ENCODE measurements at regions not wholly inside any gene's neighbourhood (a gene's known extent, or its start where the extent isn't known, plus 50 kb on each side); places are given as distances from the start of the nearest gene placed in this dataset.
A peak's percentile ranks its signal among the peaks of the same experiment; 100 is the strongest.

DNA sequence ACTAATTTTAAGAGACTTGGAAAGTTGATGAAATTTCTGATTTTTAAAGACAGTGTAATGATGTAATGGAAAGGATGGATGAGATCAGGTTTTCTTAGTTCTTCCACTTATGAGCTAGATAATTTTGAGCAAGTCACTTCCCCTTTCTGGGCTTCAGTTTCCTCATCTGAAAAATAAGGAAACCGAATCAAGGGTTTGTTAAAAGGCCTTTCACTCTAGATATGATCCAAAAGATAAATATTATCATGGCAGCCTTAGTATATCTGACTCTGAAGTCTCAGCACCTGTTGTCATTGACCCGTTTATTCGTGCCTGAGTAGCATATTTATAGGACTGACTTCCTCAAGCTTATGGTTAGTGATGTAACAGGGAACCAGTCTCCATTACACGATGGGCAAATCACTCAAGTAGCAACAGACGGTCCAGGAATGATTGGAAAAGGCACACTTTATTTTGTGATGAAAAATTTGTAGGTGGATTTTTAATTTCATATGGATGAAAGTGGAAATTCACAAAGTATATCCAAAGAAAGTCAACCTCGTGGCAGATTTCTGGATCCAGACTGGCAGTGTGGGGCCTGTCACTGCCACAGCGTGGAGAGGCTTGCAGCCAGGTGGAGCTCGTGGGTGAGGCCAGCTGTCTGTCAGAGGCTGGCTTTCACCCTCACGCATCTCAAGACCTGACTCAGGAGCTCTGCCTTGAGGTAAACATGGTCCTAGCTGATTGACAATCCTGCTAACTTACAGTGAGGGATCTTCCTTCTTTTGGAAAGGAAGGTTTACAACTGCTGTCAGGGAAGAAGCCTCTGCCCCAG, 137.9 kb upstream of the CXCR4 start:
- no peak overlapping the region for H3K9ac ChIP-seq (ENCODE audit: control insufficient read depth, insufficient read depth, low read length)
- no peaks in the 10 kb centered on the region; a peak in 1 of 4 replicates for H3K27me3 ChIP-seq (replicated peaks in 1 of 2; ENCODE audit: control insufficient read depth in 2 of 2, insufficient read depth in 2 of 2, low read length in 1 of 2)
- H3K79me2 ChIP-seq (ENCODE audit: control insufficient read depth, insufficient read depth, low read length) = no peaks in the 10 kb centered on the region
- SMC1A ChIA-PET (ENCODE audit: uncharacterized antibody, unreplicated experiment) = interaction anchor here (0.6 to 8.0 kb wide), 36 partner anchors 10 to 342 kb away, joined by 3 to 166 read pairs (median 12); no protein-coding TSS in a partner anchor
- RAD21 ChIA-PET (ENCODE audit: unreplicated experiment) = interaction anchor here (0.6 to 6.1 kb wide), 46 partner anchors 10 to 342 kb away, joined by 3 to 69 read pairs (median 6); partner anchors contain the start of gene DARS1
- H3K4me1 ChIP-seq (ENCODE audit: control insufficient read depth, insufficient read depth, low read length) = peaks cover 12% of the 10 kb centered on the region
- H3K4me2 ChIP-seq (ENCODE audit: control insufficient read depth, insufficient read depth) = no peak overlapping the region
- POLR2A ChIA-PET = interaction anchor here (0.7 to 7.3 kb wide), 20 partner anchors 10 to 277 kb away, joined by 3 to 47 read pairs (median 4); partner anchors contain the start of gene DARS1
- CTCF ChIA-PET = interaction anchor here (0.6 to 5.6 kb wide), 28 partner anchors 10 to 342 kb away, joined by 3 to 42 read pairs (median 8); no protein-coding TSS in a partner anchor
- in situ Hi-C loops (cut with MboI) (no loop called here), intact Hi-C loops (cut with micrococcal nuclease; ENCODE audit: unreplicated experiment) (loop anchor here (1.0 to 10.0 kb wide), 6 partner anchors 49 to 201 kb away; no protein-coding TSS in a partner anchor)
- H3K4me3 ChIP-seq = no peak overlapping the region
- H3K27ac ChIP-seq (ENCODE audit: control insufficient read depth, insufficient read depth) = no peak overlapping the region
- no peak for FAIRE-seq
- ATAC-seq = peak; percentile 78
- H3K36me3 ChIP-seq (ENCODE audit: control insufficient read depth in 2 of 2, insufficient read depth in 2 of 2, low read length in 1 of 2) = no peaks in the 10 kb centered on the region
- no peaks in the 10 kb centered on the region for H4K20me1 ChIP-seq (ENCODE audit: control insufficient read depth, insufficient read depth)
- no peak overlapping the region for H2AFZ ChIP-seq (ENCODE audit: control insufficient read depth, low read depth, low read length)
- no peaks in the 10 kb centered on the region for H3K9me3 ChIP-seq (replicated peaks; ENCODE audit: control insufficient read depth, insufficient read depth, low read length)
- 34% methylated on average over 9 of the region's 9 CpGs for WGBS (ENCODE audit: insufficient coverage, insufficient replicate concordance, low lambda C conversion rate, missing lambda C conversion rate)
- no peak for DNase-seq (ENCODE audit: low read depth, low spot score)
- BruUV-seq (replicated peaks) = TSS peak; percentile 91
- TF ChIP-seq RELA (IDR thresholded peaks at IDR 0.05; ENCODE audit: borderline replicate concordance, partially characterized antibody) (no peak), BACH1 (IDR thresholded peaks at IDR 0.05; ENCODE audit: borderline replicate concordance) (no peak), EP300 (IDR thresholded peaks at IDR 0.05; ENCODE audit: borderline replicate concordance in 1 of 2, control insufficient read depth in 1 of 2, low read depth in 2 of 2, low read length in 2 of 2) (peak in 1 of 2 experiments; percentile 63; a peak in 1 of 4 replicates), NFIC (IDR thresholded peaks at IDR 0.05; ENCODE audit: low read depth, low read length) (peak; percentile 98), CREB1 (IDR thresholded peaks at IDR 0.05; ENCODE audit: low read depth) (peak; percentile 92), CBFB (IDR thresholded peaks at IDR 0.05; ENCODE audit: low read depth) (0 out of 2 replicates have a peak, but pooled peaks have one; percentile 32), SMC3 (IDR thresholded peaks at IDR 0.05; ENCODE audit: borderline replicate concordance, low read length) (peak; percentile 19; the same call in 1 of the 2 replicates), EED (IDR thresholded peaks at IDR 0.05; ENCODE audit: low read depth) (peak; percentile 86), TCF12 (IDR thresholded peaks at IDR 0.05; ENCODE audit: low read depth, low read length) (peak; percentile 50; the same call in 1 of the 2 replicates), GABPA (IDR thresholded peaks at IDR 0.05; ENCODE audit: low read depth) (peak; percentile 61; the same call in 1 of the 2 replicates), ZNF217 (IDR thresholded peaks at IDR 0.05) (0 out of 2 replicates have a peak, but pooled peaks have one; percentile 53), ETV6 (conservative IDR thresholded peaks at IDR 0.05 in 1 of 2, IDR thresholded peaks at IDR 0.05 in 1 of 2; ENCODE audit: borderline replicate concordance in 1 of 2, low read depth in 1 of 2) (peak in 1 of 2 experiments; percentile 95; a peak in 2 of 4 replicates), KAT2A (conservative IDR thresholded peaks at IDR 0.05; ENCODE audit: control insufficient read depth, low read depth, low read length) (no peak), SREBF2 (IDR thresholded peaks at IDR 0.05; ENCODE audit: low read length) (no peak), CREM (IDR thresholded peaks at IDR 0.05; ENCODE audit: low read depth) (peak; percentile 89), FOXM1 (IDR thresholded peaks at IDR 0.05; ENCODE audit: low read depth, low read length) (peak; percentile 97; the same call in 1 of the 2 replicates), CEBPB (IDR thresholded peaks at IDR 0.05; ENCODE audit: borderline replicate concordance in 1 of 2, low read depth in 2 of 2, low read length in 2 of 2) (peak in 1 of 2 experiments; percentile 44; a peak in 1 of 4 replicates)
- TF ChIP-seq, protein P1, sequence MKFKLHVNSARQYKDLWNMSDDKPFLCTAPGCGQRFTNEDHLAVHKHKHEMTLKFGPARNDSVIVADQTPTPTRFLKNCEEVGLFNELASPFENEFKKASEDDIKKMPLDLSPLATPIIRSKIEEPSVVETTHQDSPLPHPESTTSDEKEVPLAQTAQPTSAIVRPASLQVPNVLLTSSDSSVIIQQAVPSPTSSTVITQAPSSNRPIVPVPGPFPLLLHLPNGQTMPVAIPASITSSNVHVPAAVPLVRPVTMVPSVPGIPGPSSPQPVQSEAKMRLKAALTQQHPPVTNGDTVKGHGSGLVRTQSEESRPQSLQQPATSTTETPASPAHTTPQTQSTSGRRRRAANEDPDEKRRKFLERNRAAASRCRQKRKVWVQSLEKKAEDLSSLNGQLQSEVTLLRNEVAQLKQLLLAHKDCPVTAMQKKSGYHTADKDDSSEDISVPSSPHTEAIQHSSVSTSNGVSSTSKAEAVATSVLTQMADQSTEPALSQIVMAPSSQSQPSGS (IDR thresholded peaks at IDR 0.05; ENCODE audit: low read length) = peak; percentile 83
- TF ChIP-seq, protein P2, sequence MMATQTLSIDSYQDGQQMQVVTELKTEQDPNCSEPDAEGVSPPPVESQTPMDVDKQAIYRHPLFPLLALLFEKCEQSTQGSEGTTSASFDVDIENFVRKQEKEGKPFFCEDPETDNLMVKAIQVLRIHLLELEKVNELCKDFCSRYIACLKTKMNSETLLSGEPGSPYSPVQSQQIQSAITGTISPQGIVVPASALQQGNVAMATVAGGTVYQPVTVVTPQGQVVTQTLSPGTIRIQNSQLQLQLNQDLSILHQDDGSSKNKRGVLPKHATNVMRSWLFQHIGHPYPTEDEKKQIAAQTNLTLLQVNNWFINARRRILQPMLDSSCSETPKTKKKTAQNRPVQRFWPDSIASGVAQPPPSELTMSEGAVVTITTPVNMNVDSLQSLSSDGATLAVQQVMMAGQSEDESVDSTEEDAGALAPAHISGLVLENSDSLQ (IDR thresholded peaks at IDR 0.05) = peak; percentile 51

Measured in GM12878 (cell line).